NCI-H2196 treated with DMSO at 0.1 percent for 48 hours (cell line): ENCODE measurements at regions not wholly inside any gene's neighbourhood (a gene's known extent, or its start where the extent isn't known, plus 50 kb on each side); places are given as distances from the start of the nearest gene placed in this dataset.

Experiments
- DNase-seq: peaks from one replicate; lab custom pipeline; 2025; ENCODE audit not compliant: unreplicated experiment; lab: John Stamatoyannopoulos, UW

GRCh38 chr6:145244349-145245100 is 490.8 kb downstream of the EPM2A start:
- DNase-seq = no peak

- no peak for DNase-seq
Measured at GRCh38 chr6:145245119-145245518, 490.2 kb downstream of the EPM2A start.

GRCh38 chr6:145247692-145248419 is 487.5 kb downstream of the EPM2A start:
- DNase-seq = no peak

- no peak for DNase-seq
Measured at GRCh38 chr6:145250436-145250835, 484.9 kb downstream of the EPM2A start.

GRCh38 chr6:145252737-145253136 is 482.6 kb downstream of the EPM2A start:
- DNase-seq = no peak

GRCh38 chr6:145254649-145255401 is 480.5 kb downstream of the EPM2A start:
- DNase-seq = no peak

- DNase-seq = no peak
Measured at GRCh38 chr6:145257704-145258103, 477.6 kb downstream of the EPM2A start.

GRCh38 chr6:145258122-145258521 is 477.2 kb downstream of the EPM2A start:
- no peak for DNase-seq

- DNase-seq = no peak
Measured at GRCh38 chr6:145260484-145261175, 474.7 kb downstream of the EPM2A start.

- DNase-seq = no peak
Measured at GRCh38 chr6:145261758-145262157, 473.6 kb downstream of the EPM2A start.

- DNase-seq = no peak
Measured at GRCh38 chr6:145262771-145263170, 472.5 kb downstream of the EPM2A start.

GRCh38 chr6:145263778-145264211 is 471.5 kb downstream of the EPM2A start:
- no peak for DNase-seq

GRCh38 chr6:145266432-145267075 is 468.8 kb downstream of the EPM2A start:
- no peak for DNase-seq

GRCh38 chr6:145267076-145267867 is 468.0 kb downstream of the EPM2A start:
- DNase-seq = no peak

- DNase-seq = no peak
Measured at GRCh38 chr6:145270464-145270863, 464.9 kb downstream of the EPM2A start.

- DNase-seq = no peak
Measured at GRCh38 chr6:145271040-145271439, 464.3 kb downstream of the EPM2A start.

- no peak for DNase-seq
Measured at GRCh38 chr6:145271577-145271976, 463.7 kb downstream of the EPM2A start.

GRCh38 chr6:145272246-145272645 is 463.1 kb downstream of the EPM2A start:
- DNase-seq = no peak

- DNase-seq = no peak
Measured at GRCh38 chr6:145273136-145273535, 462.2 kb downstream of the EPM2A start.

GRCh38 chr6:145274083-145274482 is 461.2 kb downstream of the EPM2A start:
- DNase-seq = no peak
